HG03175 (cell line): ENCODE measurements at regions not wholly inside any gene's neighbourhood (a gene's known extent, or its start where the extent isn't known, plus 50 kb on each side); places are given as distances from the start of the nearest gene placed in this dataset.

Experiments used
- ATAC-seq: cut with Tn5 transposase; IDR thresholded peaks from one replicate; pipeline ENCODE4 v1.9.1; 2021; ENCODE audit warnings: mild to moderate bottlenecking, moderate library complexity; ENCODE audit not compliant: unreplicated experiment

- no peak for ATAC-seq
These were observed 59.6 kb upstream of the SHANK2 start for GRCh38 chr11:71311928-71312510.

- no peak for ATAC-seq
These were observed 59.0 kb upstream of the SHANK2 start for GRCh38 chr11:71311176-71311925.

GRCh38 chr11:71310184-71310583 is 57.8 kb upstream of the SHANK2 start:
- no peak for ATAC-seq

DNA sequence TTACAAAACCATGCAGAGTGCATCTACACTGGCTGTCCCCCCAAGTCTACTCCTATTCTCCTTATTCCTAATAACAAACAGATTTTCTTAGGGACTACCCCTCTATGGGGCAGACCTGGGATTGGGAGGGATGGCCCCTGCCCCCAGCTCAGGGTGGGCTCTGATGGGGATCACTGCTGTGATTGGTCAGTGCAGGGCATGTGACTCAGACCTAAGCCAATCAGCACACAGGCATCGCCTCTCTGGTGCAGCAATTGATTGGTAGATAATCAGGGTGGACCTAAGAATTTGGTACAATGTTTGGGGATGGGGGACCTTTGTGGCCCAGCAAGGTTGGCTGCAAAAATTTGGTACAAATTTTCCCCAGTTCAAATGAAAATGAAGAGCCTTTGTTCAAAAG is 57.2 kb upstream of the SHANK2 start:
- ATAC-seq: no peak

- ATAC-seq: no peak
These were observed 56.8 kb upstream of the SHANK2 start for GRCh38 chr11:71309181-71309580.

GRCh38 chr11:71307811-71308645 is 55.7 kb upstream of the SHANK2 start:
- ATAC-seq: no peak

DNA sequence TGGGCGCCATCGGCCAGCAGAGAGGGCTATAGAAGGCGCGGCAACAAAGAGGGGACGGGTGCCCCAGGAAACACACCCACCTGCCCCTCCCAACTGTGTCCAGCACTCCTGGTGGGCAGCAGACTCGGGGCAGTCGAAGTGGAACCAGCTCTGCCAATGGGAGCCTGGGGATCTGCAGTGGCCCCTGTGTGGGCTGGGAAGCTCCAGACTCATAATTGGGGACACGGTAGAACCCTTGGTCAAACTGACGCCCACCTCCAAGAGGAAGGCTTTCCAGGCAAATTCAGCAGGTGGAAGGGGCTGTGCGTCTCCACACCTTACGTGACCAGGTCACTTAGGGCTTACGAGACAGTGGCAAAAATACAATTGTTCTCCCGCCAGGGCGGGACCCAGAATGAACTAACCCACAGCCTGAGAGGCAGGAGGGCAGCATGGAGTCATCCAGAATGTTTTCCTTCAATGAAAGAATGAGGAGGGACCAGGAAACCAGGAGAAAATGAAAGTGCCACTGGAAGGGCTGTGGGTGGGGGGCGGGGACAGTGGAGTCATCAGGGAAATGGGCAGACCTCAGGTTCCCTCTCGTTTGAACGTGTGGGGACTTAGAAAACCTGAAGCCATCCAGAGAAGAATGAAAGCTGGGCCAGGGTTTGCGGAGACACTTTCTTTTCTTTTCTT is 53.2 kb upstream of the SHANK2 start:
- no peak for ATAC-seq

- ATAC-seq: no peak
These were observed 52.7 kb upstream of the SHANK2 start for GRCh38 chr11:71305041-71305440.

DNA sequence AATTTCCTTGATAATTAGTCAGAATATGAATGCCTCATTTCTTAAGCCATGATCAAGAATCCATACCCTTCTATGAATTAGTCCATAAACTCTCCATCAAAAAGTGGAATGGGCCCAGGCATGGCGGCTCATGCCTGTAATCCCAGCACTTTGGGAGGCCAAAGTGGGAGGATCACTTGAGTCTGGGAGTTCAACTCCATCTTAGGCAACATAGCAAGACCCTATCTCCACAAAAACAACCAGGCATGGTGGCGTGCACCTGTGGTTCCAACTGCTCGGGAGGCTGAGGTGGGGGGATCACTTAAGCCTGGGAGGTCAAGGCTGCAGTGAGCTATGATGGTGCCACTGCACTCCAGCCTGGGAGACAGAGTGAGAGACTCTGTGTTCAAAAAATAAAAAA is 52.1 kb upstream of the SHANK2 start:
- ATAC-seq: no peak

DNA sequence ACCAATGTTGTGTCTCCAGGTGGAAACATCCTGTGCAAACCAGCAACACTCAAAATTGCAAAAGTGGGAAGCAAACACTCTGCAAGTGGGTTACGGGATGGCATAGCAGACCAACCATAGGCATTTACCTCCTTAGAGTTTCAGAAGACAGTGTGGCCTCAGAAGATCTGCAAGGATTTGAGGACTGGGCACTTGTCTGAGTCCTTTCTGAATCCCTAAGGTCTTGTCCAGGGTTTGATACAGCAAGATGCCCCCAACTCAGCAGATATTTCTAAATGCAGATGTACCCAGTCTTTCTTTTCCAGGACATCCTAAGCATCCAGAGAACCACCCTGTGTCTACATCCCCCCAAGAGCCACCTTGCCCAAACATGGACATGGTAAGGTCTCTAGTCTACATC is 51.7 kb upstream of the SHANK2 start:
- no peak for ATAC-seq

GRCh38 chr11:71302911-71303310 is 50.5 kb upstream of the SHANK2 start:
- no peak for ATAC-seq

GRCh38 chr11:71302534-71302909 is 50.1 kb upstream of the SHANK2 start:
- ATAC-seq: no peak
